ENCODE measurements at regions not wholly inside any gene's neighbourhood (a gene's known extent, or its start where the extent isn't known, plus 50 kb on each side); places are given as distances from the start of the nearest gene placed in this dataset.

- H3K27ac Mint-ChIP-seq, result no peak overlapping the region
- DNase-seq, result no peak
- H3K36me3 ChIP-seq (ENCODE audit: insufficient read depth, low read length), result no peaks in the 10 kb centered on the region
- H3K27me3 Mint-ChIP-seq, result peaks cover 16 to 25% of the 10 kb centered on the region in 2 donors
- H3K27ac ChIP-seq (ENCODE audit: low read depth, low read length), result no peak overlapping the region
- H3K4me1 Mint-ChIP-seq, result peaks cover 0 to 5% (median 4%) of the 10 kb centered on the region in 4 donors
- peaks cover 4% of the 10 kb centered on the region for H3K27me3 ChIP-seq (ENCODE audit: insufficient read depth, low read length)
- no peaks in the 10 kb centered on the region for H3K36me3 Mint-ChIP-seq
- intact Hi-C loops (cut with micrococcal nuclease), result no loop called here
- H3K9me3 Mint-ChIP-seq, result no peaks in the 10 kb centered on the region
- no peaks in the 10 kb centered on the region for H3K4me1 ChIP-seq (ENCODE audit: insufficient read depth, low read length)
- ChIA-PET CTCF (ENCODE audit: partially characterized antibody) (interaction anchor here (0.7 to 1.6 kb wide), 6 partner anchors 9 to 299 kb away, joined by 3 to 5 read pairs (median 4); no protein-coding TSS in a partner anchor), POLR2A (ENCODE audit: partially characterized antibody) (no interaction called here)
- H3K4me3 Mint-ChIP-seq, result no peak overlapping the region
- H3K4me3 ChIP-seq (ENCODE audit: low read length in 2 of 2), result no peak overlapping the region
- no peaks in the 10 kb centered on the region for H3K9me3 ChIP-seq (ENCODE audit: control insufficient read depth in 1 of 2, low read length in 2 of 2)
These were observed 58.0 kb upstream of the ETV3 start for GRCh38 chr1:157196245-157196543.

DNA sequence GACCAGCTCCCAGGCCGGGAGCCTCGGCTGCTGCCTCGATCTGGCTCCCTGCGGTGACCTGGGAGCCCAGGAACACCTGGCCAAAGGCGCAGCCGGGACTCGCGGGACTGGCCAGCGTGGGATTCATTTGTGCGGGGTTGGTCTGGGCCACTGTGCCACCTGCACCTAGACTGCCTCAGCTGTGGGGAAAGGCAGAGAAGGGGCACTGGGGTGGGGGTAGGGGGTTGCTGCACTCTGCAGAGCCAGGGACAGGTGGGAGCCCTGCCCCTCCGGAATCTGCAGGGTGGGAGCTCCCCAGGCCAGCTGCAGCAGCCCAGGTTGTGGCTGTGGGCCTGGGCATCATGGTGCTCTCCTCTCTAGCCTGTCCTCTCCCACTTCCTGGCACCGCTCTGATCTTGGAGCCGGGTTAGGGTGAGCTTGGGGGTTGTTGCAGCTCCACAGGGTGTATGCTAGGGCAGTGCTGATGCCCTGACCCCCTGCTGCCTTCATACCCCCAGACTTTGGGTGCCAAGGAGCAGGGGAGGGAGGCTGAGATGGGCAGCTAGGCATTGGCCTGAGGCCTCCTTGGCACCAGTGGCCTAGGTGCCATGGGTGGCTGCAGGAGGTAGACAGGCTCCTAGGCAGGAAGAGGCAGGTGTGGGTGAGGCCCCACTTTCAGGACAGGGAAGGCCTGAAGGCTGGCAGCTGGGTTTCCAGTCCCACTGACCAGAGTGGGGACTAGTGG lies 57.5 kb upstream of the ETV3 start:
- no peaks in the 10 kb centered on the region for H3K9me3 Mint-ChIP-seq
- intact Hi-C loops (cut with micrococcal nuclease), result no loop called here
- no peaks in the 10 kb centered on the region for H3K4me1 ChIP-seq (ENCODE audit: insufficient read depth, low read length)
- no peaks in the 10 kb centered on the region for H3K36me3 Mint-ChIP-seq
- no peak overlapping the region for H3K4me3 Mint-ChIP-seq
- no peaks in the 10 kb centered on the region for H3K36me3 ChIP-seq (ENCODE audit: insufficient read depth, low read length)
- ChIA-PET POLR2A (ENCODE audit: partially characterized antibody) (no interaction called here), CTCF (ENCODE audit: partially characterized antibody) (interaction anchor here (0.9 to 1.7 kb wide), 7 partner anchors 8 to 299 kb away, joined by 3 to 5 read pairs (median 4); no protein-coding TSS in a partner anchor)
- no peaks in the 10 kb centered on the region for H3K9me3 ChIP-seq (ENCODE audit: control insufficient read depth in 1 of 2, low read length in 2 of 2)
- H3K27ac Mint-ChIP-seq, result no peak overlapping the region
- no peak overlapping the region for H3K27ac ChIP-seq (ENCODE audit: low read depth, low read length)
- DNase-seq, result no peak
- peaks cover 0 to 5% (median 4%) of the 10 kb centered on the region in 4 donors for H3K4me1 Mint-ChIP-seq
- H3K27me3 Mint-ChIP-seq, result peaks cover 16 to 28% of the 10 kb centered on the region in 2 donors
- peaks cover 4% of the 10 kb centered on the region for H3K27me3 ChIP-seq (ENCODE audit: insufficient read depth, low read length)
- H3K4me3 ChIP-seq (ENCODE audit: low read length in 2 of 2), result no peak overlapping the region

- Mint-ChIP-seq H3K27me3 (peaks cover 19 to 30% of the 10 kb centered on the region in 2 donors), H3K4me3 (no peak overlapping the region)
- POLR2A ChIA-PET (ENCODE audit: partially characterized antibody), result no interaction called here
These were observed 56.7 kb upstream of the ETV3 start for GRCh38 chr1:157194731-157195520.

GRCh38 chr1:157193702-157194391 lies 55.7 kb upstream of the ETV3 start:
- ChIA-PET POLR2A (ENCODE audit: partially characterized antibody) (no interaction called here), CTCF (ENCODE audit: partially characterized antibody) (interaction anchor here (1.7 kb wide), 1 partner anchor 10 kb away, joined by 4 read pairs; no protein-coding TSS in a partner anchor)
- intact Hi-C loops (cut with micrococcal nuclease), result loop anchor here (2.0 kb wide), 1 partner anchor 295 kb away; no protein-coding TSS in a partner anchor
- peaks cover 0 to 5% (median 4%) of the 10 kb centered on the region in 4 donors for H3K4me1 Mint-ChIP-seq
- Histone ChIP-seq H3K9me3 (ENCODE audit: control insufficient read depth in 1 of 2, low read length in 2 of 2) (no peaks in the 10 kb centered on the region), H3K27ac (ENCODE audit: low read depth, low read length) (no peak overlapping the region), H3K4me1 (ENCODE audit: insufficient read depth, low read length) (no peaks in the 10 kb centered on the region), H3K4me3 (ENCODE audit: low read length in 2 of 2) (no peak overlapping the region), H3K27me3 (ENCODE audit: insufficient read depth, low read length) (peaks cover 4% of the 10 kb centered on the region), H3K36me3 (ENCODE audit: insufficient read depth, low read length) (no peaks in the 10 kb centered on the region)
- H3K27me3 Mint-ChIP-seq, result peaks cover 22 to 37% of the 10 kb centered on the region in 2 donors
- H3K4me3 Mint-ChIP-seq, result no peak overlapping the region
- H3K27ac Mint-ChIP-seq, result no peak overlapping the region
- no peaks in the 10 kb centered on the region for H3K9me3 Mint-ChIP-seq
- peak in 2 of 5 donors; percentile 5 to 15 for DNase-seq
- H3K36me3 Mint-ChIP-seq, result no peaks in the 10 kb centered on the region

More at GRCh38 chr1:157194731-157195520, 56.7 kb upstream of the ETV3 start:
- intact Hi-C loops (cut with micrococcal nuclease), result no loop called here
- Mint-ChIP-seq H3K36me3 (no peaks in the 10 kb centered on the region), H3K9me3 (no peaks in the 10 kb centered on the region), H3K4me1 (peaks cover 0 to 5% (median 4%) of the 10 kb centered on the region in 4 donors), H3K27ac (no peak overlapping the region)
- CTCF ChIA-PET (ENCODE audit: partially characterized antibody), result interaction anchor here (1.0 to 1.7 kb wide), 3 partner anchors 8 to 300 kb away, joined by 3 to 4 read pairs (median 3); no protein-coding TSS in a partner anchor
- Histone ChIP-seq H3K9me3 (ENCODE audit: control insufficient read depth in 1 of 2, low read length in 2 of 2) (no peaks in the 10 kb centered on the region), H3K27me3 (ENCODE audit: insufficient read depth, low read length) (peaks cover 4% of the 10 kb centered on the region), H3K4me3 (ENCODE audit: low read length in 2 of 2) (no peak overlapping the region), H3K36me3 (ENCODE audit: insufficient read depth, low read length) (no peaks in the 10 kb centered on the region), H3K27ac (ENCODE audit: low read depth, low read length) (no peak overlapping the region), H3K4me1 (ENCODE audit: insufficient read depth, low read length) (no peaks in the 10 kb centered on the region)
- no peak for DNase-seq

GRCh38 chr1:157193219-157193618 lies 55.0 kb upstream of the ETV3 start:
- no peak overlapping the region for H3K4me3 ChIP-seq (ENCODE audit: low read length in 2 of 2)
- peaks cover 4% of the 10 kb centered on the region for H3K27me3 ChIP-seq (ENCODE audit: insufficient read depth, low read length)
- H3K27ac ChIP-seq (ENCODE audit: low read depth, low read length), result no peak overlapping the region
- H3K4me1 ChIP-seq (ENCODE audit: insufficient read depth, low read length), result no peaks in the 10 kb centered on the region
- no peaks in the 10 kb centered on the region for H3K9me3 ChIP-seq (ENCODE audit: control insufficient read depth in 1 of 2, low read length in 2 of 2)
- peaks cover 0 to 5% (median 4%) of the 10 kb centered on the region in 4 donors for H3K4me1 Mint-ChIP-seq
- intact Hi-C loops (cut with micrococcal nuclease), result loop anchor here (2.0 kb wide), 1 partner anchor 296 kb away; no protein-coding TSS in a partner anchor
- DNase-seq, result no peak
- H3K27me3 Mint-ChIP-seq, result peaks cover 24 to 39% of the 10 kb centered on the region in 2 donors
- ChIA-PET CTCF (ENCODE audit: partially characterized antibody) (no interaction called here), POLR2A (ENCODE audit: partially characterized antibody) (no interaction called here)
- no peak overlapping the region for H3K4me3 Mint-ChIP-seq
- no peak overlapping the region for H3K27ac Mint-ChIP-seq
- no peaks in the 10 kb centered on the region for H3K36me3 ChIP-seq (ENCODE audit: insufficient read depth, low read length)
- H3K9me3 Mint-ChIP-seq, result no peaks in the 10 kb centered on the region
- no peaks in the 10 kb centered on the region for H3K36me3 Mint-ChIP-seq

GRCh38 chr1:157189986-157190982 lies 52.1 kb upstream of the ETV3 start:
- no peaks in the 10 kb centered on the region for H3K36me3 ChIP-seq (ENCODE audit: insufficient read depth, low read length)
- Mint-ChIP-seq H3K4me3 (no peak overlapping the region), H3K4me1 (peaks cover 0 to 5% (median 4%) of the 10 kb centered on the region in 4 donors), H3K9me3 (no peaks in the 10 kb centered on the region), H3K27me3 (peaks cover 22 to 50% of the 10 kb centered on the region in 2 donors), H3K27ac (no peak overlapping the region), H3K36me3 (no peaks in the 10 kb centered on the region)
- H3K9me3 ChIP-seq (ENCODE audit: control insufficient read depth in 1 of 2, low read length in 2 of 2), result no peaks in the 10 kb centered on the region
- CTCF ChIA-PET (ENCODE audit: partially characterized antibody), result no interaction called here
- H3K4me1 ChIP-seq (ENCODE audit: insufficient read depth, low read length), result no peaks in the 10 kb centered on the region
- H3K4me3 ChIP-seq (ENCODE audit: low read length in 2 of 2), result no peak overlapping the region
- intact Hi-C loops (cut with micrococcal nuclease), result no loop called here
- H3K27ac ChIP-seq (ENCODE audit: low read depth, low read length), result no peak overlapping the region
- POLR2A ChIA-PET (ENCODE audit: partially characterized antibody), result no interaction called here
- H3K27me3 ChIP-seq (ENCODE audit: insufficient read depth, low read length), result peaks cover 4% of the 10 kb centered on the region
- DNase-seq, result no peak

Measured in CD4-positive, alpha-beta memory T cell (primary cell).